ENCODE measurements at regions not wholly inside any gene's neighbourhood (a gene's known extent, or its start where the extent isn't known, plus 50 kb on each side); places are given as distances from the start of the nearest gene placed in this dataset.

GRCh38 chr1:87830432-87830978, 501.8 kb downstream of the LMO4 start:
- Histone ChIP-seq H3K4me1 (ENCODE audit: insufficient read depth, low read length, severe bottlenecking) (peaks cover 52% of the 10 kb centered on the region), H3K36me3 (ENCODE audit: insufficient read depth, low read length) (no peaks in the 10 kb centered on the region), H3K9me2 (ENCODE audit: low read depth, low read length) (no peaks in the 10 kb centered on the region), H2AFZ (ENCODE audit: low read length) (no peak overlapping the region), H3K9ac (ENCODE audit: low read length) (no peak overlapping the region), H3K79me2 (ENCODE audit: insufficient read depth, low read length) (no peaks in the 10 kb centered on the region), H3K9me3 (ENCODE audit: low read length) (no peaks in the 10 kb centered on the region), H3F3A (ENCODE audit: insufficient read depth, low read length) (no peaks in the 10 kb centered on the region), H3K27ac (ENCODE audit: low read depth, low read length, poor library complexity, severe bottlenecking) (peak overlapping the region; percentile 7), H4K20me1 (ENCODE audit: insufficient read depth, low read length) (no peaks in the 10 kb centered on the region), H3K4me2 (ENCODE audit: low read length) (no peak overlapping the region), H3K4me3 (ENCODE audit: low read depth, low read length, poor library complexity, severe bottlenecking) (no peak overlapping the region), H3K27me3 (ENCODE audit: insufficient read depth, low read length) (no peaks in the 10 kb centered on the region)
- TF ChIP-seq CTCF (IDR thresholded peaks at IDR 0.05; ENCODE audit: low read length) (no peak), EZH2 (IDR thresholded peaks at IDR 0.05; ENCODE audit: borderline replicate concordance, low read length) (no peak)

DNA sequence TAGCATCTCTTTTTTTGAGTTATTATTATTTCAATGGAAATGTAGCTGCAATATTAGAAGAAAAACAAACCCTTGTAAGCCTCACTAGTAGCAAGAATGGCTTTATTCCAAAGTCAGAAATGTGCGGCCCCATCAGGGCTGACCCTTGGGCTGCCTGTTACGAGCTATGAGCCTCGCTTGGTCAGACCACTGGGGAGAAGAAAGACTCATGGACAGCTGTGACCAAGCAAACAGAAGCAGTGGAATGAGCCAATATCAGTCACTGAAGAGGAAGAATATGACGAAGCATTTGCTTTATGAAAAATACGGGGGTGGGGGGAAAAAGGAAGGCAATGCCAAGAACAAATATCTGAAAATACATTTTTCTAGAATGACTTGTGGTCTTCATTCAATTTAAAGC, 504.5 kb downstream of the LMO4 start:
- Histone ChIP-seq H3K27me3 (ENCODE audit: insufficient read depth, low read length) (no peaks in the 10 kb centered on the region), H3K9ac (ENCODE audit: low read length) (no peak overlapping the region), H3K4me1 (ENCODE audit: insufficient read depth, low read length, severe bottlenecking) (peaks cover 37% of the 10 kb centered on the region), H3K79me2 (ENCODE audit: insufficient read depth, low read length) (no peaks in the 10 kb centered on the region), H3K9me2 (ENCODE audit: low read depth, low read length) (no peaks in the 10 kb centered on the region), H3K4me2 (ENCODE audit: low read length) (no peak overlapping the region; the same call in 1 of the 2 replicates), H3K27ac (ENCODE audit: low read depth, low read length, poor library complexity, severe bottlenecking) (peak overlapping the region; percentile 13), H4K20me1 (ENCODE audit: insufficient read depth, low read length) (no peaks in the 10 kb centered on the region), H3K36me3 (ENCODE audit: insufficient read depth, low read length) (no peaks in the 10 kb centered on the region), H3K4me3 (ENCODE audit: low read depth, low read length, poor library complexity, severe bottlenecking) (no peak overlapping the region), H3K9me3 (ENCODE audit: low read length) (no peaks in the 10 kb centered on the region), H2AFZ (ENCODE audit: low read length) (no peak overlapping the region), H3F3A (ENCODE audit: insufficient read depth, low read length) (no peaks in the 10 kb centered on the region; the same call in 1 of the 2 replicates)
- no peak for TF ChIP-seq EZH2 (IDR thresholded peaks at IDR 0.05; ENCODE audit: borderline replicate concordance, low read length)
- no peak for TF ChIP-seq CTCF (IDR thresholded peaks at IDR 0.05; ENCODE audit: low read length)

DNA sequence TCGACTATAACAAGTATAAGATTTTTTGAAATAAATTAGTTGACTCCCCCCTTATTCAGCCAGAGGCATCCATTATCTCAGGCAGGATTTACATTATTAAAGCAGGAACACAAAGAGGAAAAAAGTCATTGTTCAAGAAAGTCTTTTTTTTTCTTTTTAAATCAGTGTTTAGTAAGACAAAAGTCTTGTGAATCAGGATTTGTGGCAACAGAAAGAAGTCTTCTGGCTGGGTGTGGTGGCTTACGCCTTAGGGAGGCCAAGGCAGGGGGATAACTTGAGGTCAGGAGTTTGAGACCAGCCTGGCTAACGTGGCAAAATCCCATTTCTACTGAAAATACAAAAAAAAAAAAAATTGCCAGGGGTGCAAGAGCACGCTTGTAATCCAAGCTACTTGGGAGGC, 505.5 kb downstream of the LMO4 start:
- Histone ChIP-seq H3F3A (ENCODE audit: insufficient read depth, low read length) (no peaks in the 10 kb centered on the region; the same call in 1 of the 2 replicates), H3K9ac (ENCODE audit: low read length) (no peak overlapping the region), H3K27me3 (ENCODE audit: insufficient read depth, low read length) (no peaks in the 10 kb centered on the region), H3K27ac (ENCODE audit: low read depth, low read length, poor library complexity, severe bottlenecking) (no peak overlapping the region), H3K4me2 (ENCODE audit: low read length) (no peak overlapping the region), H3K9me3 (ENCODE audit: low read length) (no peaks in the 10 kb centered on the region), H3K79me2 (ENCODE audit: insufficient read depth, low read length) (no peaks in the 10 kb centered on the region), H3K36me3 (ENCODE audit: insufficient read depth, low read length) (no peaks in the 10 kb centered on the region), H3K4me1 (ENCODE audit: insufficient read depth, low read length, severe bottlenecking) (peaks cover 37% of the 10 kb centered on the region), H4K20me1 (ENCODE audit: insufficient read depth, low read length) (no peaks in the 10 kb centered on the region), H2AFZ (ENCODE audit: low read length) (no peak overlapping the region), H3K9me2 (ENCODE audit: low read depth, low read length) (no peaks in the 10 kb centered on the region), H3K4me3 (ENCODE audit: low read depth, low read length, poor library complexity, severe bottlenecking) (no peak overlapping the region)
- TF ChIP-seq EZH2 (IDR thresholded peaks at IDR 0.05; ENCODE audit: borderline replicate concordance, low read length) (no peak), CTCF (IDR thresholded peaks at IDR 0.05; ENCODE audit: low read length) (no peak)

All from OCI-LY1 (cell line).